ENCODE measurements at regions not wholly inside any gene's neighbourhood (a gene's known extent, or its start where the extent isn't known, plus 50 kb on each side); places are given as distances from the start of the nearest gene placed in this dataset.

DNA sequence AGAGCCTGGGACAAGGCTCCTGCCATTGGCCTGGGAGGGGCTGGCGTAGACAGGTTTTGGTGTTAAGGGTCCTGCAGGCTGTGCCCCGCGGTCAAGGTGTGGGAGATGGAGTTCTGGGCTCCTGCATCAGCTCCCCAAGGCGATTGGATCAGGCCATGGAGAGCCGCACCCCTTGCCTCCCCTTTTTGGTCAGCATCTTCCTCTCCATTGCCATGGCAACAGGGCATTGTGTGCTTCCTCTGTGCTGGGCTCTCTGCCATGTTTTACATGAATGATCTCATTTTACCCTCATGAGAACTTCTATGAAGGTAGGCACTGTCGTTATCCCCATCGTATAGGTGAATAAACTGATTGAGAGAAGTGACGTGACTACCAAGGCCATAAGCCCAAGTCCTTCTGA is 344.3 kb upstream of the CLINT1 start:
- TF ChIP-seq, protein P1, sequence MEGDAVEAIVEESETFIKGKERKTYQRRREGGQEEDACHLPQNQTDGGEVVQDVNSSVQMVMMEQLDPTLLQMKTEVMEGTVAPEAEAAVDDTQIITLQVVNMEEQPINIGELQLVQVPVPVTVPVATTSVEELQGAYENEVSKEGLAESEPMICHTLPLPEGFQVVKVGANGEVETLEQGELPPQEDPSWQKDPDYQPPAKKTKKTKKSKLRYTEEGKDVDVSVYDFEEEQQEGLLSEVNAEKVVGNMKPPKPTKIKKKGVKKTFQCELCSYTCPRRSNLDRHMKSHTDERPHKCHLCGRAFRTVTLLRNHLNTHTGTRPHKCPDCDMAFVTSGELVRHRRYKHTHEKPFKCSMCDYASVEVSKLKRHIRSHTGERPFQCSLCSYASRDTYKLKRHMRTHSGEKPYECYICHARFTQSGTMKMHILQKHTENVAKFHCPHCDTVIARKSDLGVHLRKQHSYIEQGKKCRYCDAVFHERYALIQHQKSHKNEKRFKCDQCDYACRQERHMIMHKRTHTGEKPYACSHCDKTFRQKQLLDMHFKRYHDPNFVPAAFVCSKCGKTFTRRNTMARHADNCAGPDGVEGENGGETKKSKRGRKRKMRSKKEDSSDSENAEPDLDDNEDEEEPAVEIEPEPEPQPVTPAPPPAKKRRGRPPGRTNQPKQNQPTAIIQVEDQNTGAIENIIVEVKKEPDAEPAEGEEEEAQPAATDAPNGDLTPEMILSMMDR (conservative IDR thresholded peaks at IDR 0.05; ENCODE audit: low read depth, low read length), result no peak
- TF ChIP-seq EZH2 (IDR thresholded peaks at IDR 0.05; ENCODE audit: low read length, unreplicated experiment), result no peak

All from PC-3 (cell line).